Gastroesophageal sphincter (tissue), 3 donors: ENCODE measurements at regions not wholly inside any gene's neighbourhood (a gene's known extent, or its start where the extent isn't known, plus 50 kb on each side); places are given as distances from the start of the nearest gene placed in this dataset.

Experiments
- EP300 ChIP-seq: sonication (generic); formaldehyde crosslinking; IDR thresholded peaks from one replicate; pipeline ENCODE4 v1.6.1; 2017; ENCODE audit warnings: antibody characterized with exemption, mild to moderate bottlenecking
- POLR2A ChIP-seq, 2 donors: fragments of 450-650 bp; IDR thresholded peaks; one replicate each; pipeline ENCODE4 v1.6.1; 2017; ENCODE audit warnings: antibody characterized with exemption in 2 of 2, mild to moderate bottlenecking in 2 of 2, moderate library complexity in 1 of 2
- POLR2AphosphoS5 ChIP-seq: sonication (generic); formaldehyde crosslinking; IDR thresholded peaks from one replicate; pipeline ENCODE4 v1.6.1; 2017; ENCODE audit warnings: antibody characterized with exemption
- TF ChIP-seq, protein P1 (sequence below), 4 experiments: fragments of 200-600 bp in 2 of 4; fragments of 450-650 bp in 2 of 4; sonication (generic) in 1 of 4; IDR thresholded peaks; one replicate each; pipeline ENCODE4 v1.5.1; 2017 to 2019; ENCODE audit warnings: antibody characterized with exemption in 4 of 4, mild to moderate bottlenecking in 2 of 4, moderate library complexity in 2 of 4

- TF ChIP-seq POLR2AphosphoS5 = no peak
- TF ChIP-seq, protein P1, sequence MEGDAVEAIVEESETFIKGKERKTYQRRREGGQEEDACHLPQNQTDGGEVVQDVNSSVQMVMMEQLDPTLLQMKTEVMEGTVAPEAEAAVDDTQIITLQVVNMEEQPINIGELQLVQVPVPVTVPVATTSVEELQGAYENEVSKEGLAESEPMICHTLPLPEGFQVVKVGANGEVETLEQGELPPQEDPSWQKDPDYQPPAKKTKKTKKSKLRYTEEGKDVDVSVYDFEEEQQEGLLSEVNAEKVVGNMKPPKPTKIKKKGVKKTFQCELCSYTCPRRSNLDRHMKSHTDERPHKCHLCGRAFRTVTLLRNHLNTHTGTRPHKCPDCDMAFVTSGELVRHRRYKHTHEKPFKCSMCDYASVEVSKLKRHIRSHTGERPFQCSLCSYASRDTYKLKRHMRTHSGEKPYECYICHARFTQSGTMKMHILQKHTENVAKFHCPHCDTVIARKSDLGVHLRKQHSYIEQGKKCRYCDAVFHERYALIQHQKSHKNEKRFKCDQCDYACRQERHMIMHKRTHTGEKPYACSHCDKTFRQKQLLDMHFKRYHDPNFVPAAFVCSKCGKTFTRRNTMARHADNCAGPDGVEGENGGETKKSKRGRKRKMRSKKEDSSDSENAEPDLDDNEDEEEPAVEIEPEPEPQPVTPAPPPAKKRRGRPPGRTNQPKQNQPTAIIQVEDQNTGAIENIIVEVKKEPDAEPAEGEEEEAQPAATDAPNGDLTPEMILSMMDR (IDR thresholded peaks at IDR 0.05) = no peak
- TF ChIP-seq POLR2A (IDR thresholded peaks at IDR 0.05) = no peak
- no peak for TF ChIP-seq EP300
Observed at GRCh38 chr2:40033781-40034180, 254.7 kb upstream of the THUMPD2 start.
